Stomach (tissue), 8 donors: ENCODE measurements at regions not wholly inside any gene's neighbourhood (a gene's known extent, or its start where the extent isn't known, plus 50 kb on each side); places are given as distances from the start of the nearest gene placed in this dataset.
A peak's percentile ranks its signal among the peaks of the same experiment; 100 is the strongest.

Source experiments
- DNase-seq, 2 donors: peaks; one replicate each; pipeline versions ENCODE4 v3.0.0 to v3.0.0-alpha.2; 2013 to 2019
- H3K27ac ChIP-seq, 5 donors: fragments of 200-600 bp in 4 of 5; sonication (generic) in 4 of 5; one replicate each; pipeline ENCODE4 v1.5.1; 2013 to 2019; ENCODE audit warnings: mild to moderate bottlenecking in 1 of 5, moderate library complexity in 1 of 5
- H3K27me3 ChIP-seq, 3 donors: fragments of 200-600 bp; sonication (generic); one replicate each; pipeline ENCODE4 v1.5.1; 2017 to 2019; ENCODE audit warnings: mixed run types in 1 of 3
- H3K36me3 ChIP-seq, 4 donors: fragments of 200-600 bp; sonication (generic); 1 replicate in 3 of 4; 2 replicates in 1 of 4; pipeline ENCODE4 v1.5.1; 2016 to 2019
- H3K4me1 ChIP-seq, 4 donors: fragments of 200-600 bp; sonication (generic); one replicate each; pipeline ENCODE4 v1.5.1; 2016 to 2019
- H3K4me3 ChIP-seq, 4 donors: fragments of 200-600 bp; sonication (generic) in 3 of 4; one replicate each; pipeline ENCODE4 v1.5.1; 2016 to 2019; ENCODE audit warnings: mild to moderate bottlenecking in 1 of 4
- H3K9me3 ChIP-seq, 4 donors: fragments of 200-600 bp; sonication (generic); one replicate each; pipeline ENCODE4 v1.5.1; 2016 to 2019
- EP300 ChIP-seq: sonication (generic); formaldehyde crosslinking; IDR thresholded peaks from one replicate; pipeline ENCODE4 v1.6.1; 2017; ENCODE audit warnings: antibody characterized with exemption
- POLR2A ChIP-seq, 4 donors: fragments of 450-650 bp; IDR thresholded peaks; one replicate each; pipeline ENCODE4 v1.6.1; 2016; ENCODE audit warnings: antibody characterized with exemption in 4 of 4, control low read depth in 2 of 4, mild to moderate bottlenecking in 1 of 4, moderate library complexity in 1 of 4
- POLR2AphosphoS5 ChIP-seq, 3 donors: sonication (generic); formaldehyde crosslinking; IDR thresholded peaks; one replicate each; pipeline ENCODE4 v1.6.1; 2016; ENCODE audit warnings: antibody characterized with exemption in 3 of 3
- WGBS, 5 donors: extraction: QIAGEN DNeasy Blood & Tissue Kit in 3 of 5; methylation state at CpG; one replicate each; pipeline versions ENCODE4 v1.1.5 to v1.1.7; 2013 to 2018; 5-methylcytosine and 5-hydroxymethylcytosine counted together
- intact Hi-C: fragments of 100-400 bp; cut with DNase I; formaldehyde crosslinking; loops from one replicate; pipeline ENCODE4 v1.15.1; 2023; ENCODE audit warnings: low total_unique reads
- TF ChIP-seq, protein P1 (sequence below), 7 experiments: fragments of 450-650 bp in 4 of 7; fragments of 200-600 bp in 3 of 7; sonication (generic) in 3 of 7; IDR thresholded peaks; one replicate each; pipeline ENCODE4 v1.5.1; 2016 to 2019; ENCODE audit warnings: antibody characterized with exemption in 7 of 7, control low read depth in 2 of 7, mild to moderate bottlenecking in 1 of 7
- donor health status: healthy with polysubstance abuse.
- donor health status: Bipolar disorder and iron deficiency.
- donor health status: healthy.

DNA sequence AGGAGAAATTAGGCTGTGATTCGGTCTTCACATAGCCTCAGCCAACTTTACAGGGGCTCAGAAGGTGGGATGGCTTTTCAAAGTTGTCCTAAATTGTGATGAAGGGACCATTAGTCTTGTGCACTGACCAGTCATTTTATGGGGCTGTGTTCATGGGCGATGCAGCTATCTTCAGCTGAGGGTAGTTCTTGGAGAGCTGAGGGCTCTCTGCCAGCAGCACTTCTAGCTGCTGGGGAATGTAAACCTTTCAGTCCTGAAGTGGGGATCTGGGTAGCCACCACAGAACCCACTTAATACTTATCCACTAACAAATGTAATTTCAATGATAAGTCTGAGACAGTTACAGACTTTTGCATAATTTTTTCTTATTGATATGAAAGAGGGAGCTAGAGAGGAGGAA is 270.6 kb downstream of the AEBP2 start:
- 32 to 69% (median 45%) methylated on average over 2 of the region's 2 CpGs for WGBS, 5 donors

DNA sequence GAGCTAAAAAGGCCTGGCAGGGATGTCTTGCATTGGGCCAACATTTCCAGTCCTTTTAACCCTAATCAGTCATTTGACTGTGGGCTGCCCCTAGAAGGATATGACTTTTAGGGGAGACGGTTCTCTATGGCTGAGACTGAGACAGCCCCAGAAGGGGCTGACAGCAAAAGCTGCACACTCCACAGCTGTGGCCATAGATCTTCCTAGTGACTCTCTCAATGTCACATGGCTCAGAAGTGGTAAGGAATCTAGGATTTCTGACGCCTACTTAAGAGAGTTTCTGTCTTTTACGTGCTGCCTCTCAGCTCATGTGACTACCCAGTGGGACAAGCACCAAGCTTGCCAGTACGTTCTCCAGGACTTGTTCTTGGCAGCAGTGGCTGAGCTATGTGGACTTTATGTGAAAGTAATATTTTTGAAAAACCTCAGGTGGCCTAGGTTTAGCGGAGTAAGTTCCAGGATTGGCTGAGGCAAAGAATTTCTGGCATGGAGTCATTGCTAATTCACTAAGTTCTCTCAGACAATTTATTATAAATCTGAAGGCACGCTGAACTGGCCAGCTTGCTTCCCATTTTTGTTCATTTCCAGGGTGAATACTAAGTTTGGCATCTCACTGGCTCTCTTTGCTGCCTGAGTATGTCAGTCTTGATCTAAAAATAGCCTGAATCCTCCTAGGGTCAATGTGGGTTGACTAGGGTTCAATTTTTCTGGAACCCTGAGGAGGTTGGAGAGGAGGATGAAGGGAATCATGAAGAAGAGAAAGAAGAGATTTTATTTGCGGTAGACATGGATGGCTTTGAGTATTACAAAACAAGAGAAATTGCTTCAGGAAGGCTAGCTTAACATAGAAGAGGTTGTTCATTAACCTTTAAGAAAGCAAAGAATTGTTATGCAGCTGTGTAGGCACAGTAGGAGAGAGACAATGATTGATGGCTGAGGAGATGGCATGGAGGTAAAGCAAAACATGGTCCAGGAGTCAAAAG is 271.8 kb downstream of the AEBP2 start:
- no peak overlapping the region for H3K4me3 ChIP-seq
- H3K27ac ChIP-seq, result peak overlapping the region in 4 of 5 donors; percentile 46 to 84 (median 50)

More for the DNA sequence above, 270.6 kb downstream of the AEBP2 start:
- Histone ChIP-seq H3K4me3 (no peak overlapping the region), H3K4me1 (peaks cover 0 to 7% (median 2%) of the 10 kb centered on the region in 4 donors), H3K27ac (peak overlapping the region in 3 of 5 donors; percentile 32 to 84 (median 33)), H3K9me3 (peaks cover 0 to 34% (median 10%) of the 10 kb centered on the region in 4 donors), H3K36me3 (no peaks in the 10 kb centered on the region), H3K27me3 (no peaks in the 10 kb centered on the region)
- intact Hi-C loops, result no loop called here
- TF ChIP-seq, protein P1, sequence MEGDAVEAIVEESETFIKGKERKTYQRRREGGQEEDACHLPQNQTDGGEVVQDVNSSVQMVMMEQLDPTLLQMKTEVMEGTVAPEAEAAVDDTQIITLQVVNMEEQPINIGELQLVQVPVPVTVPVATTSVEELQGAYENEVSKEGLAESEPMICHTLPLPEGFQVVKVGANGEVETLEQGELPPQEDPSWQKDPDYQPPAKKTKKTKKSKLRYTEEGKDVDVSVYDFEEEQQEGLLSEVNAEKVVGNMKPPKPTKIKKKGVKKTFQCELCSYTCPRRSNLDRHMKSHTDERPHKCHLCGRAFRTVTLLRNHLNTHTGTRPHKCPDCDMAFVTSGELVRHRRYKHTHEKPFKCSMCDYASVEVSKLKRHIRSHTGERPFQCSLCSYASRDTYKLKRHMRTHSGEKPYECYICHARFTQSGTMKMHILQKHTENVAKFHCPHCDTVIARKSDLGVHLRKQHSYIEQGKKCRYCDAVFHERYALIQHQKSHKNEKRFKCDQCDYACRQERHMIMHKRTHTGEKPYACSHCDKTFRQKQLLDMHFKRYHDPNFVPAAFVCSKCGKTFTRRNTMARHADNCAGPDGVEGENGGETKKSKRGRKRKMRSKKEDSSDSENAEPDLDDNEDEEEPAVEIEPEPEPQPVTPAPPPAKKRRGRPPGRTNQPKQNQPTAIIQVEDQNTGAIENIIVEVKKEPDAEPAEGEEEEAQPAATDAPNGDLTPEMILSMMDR (IDR thresholded peaks at IDR 0.05), result no peak
- TF ChIP-seq POLR2A (IDR thresholded peaks at IDR 0.05) (no peak), POLR2AphosphoS5 (IDR thresholded peaks at IDR 0.05) (no peak), EP300 (no peak)
- DNase-seq, result peak in 1 of 2 donors; percentile 18

DNA sequence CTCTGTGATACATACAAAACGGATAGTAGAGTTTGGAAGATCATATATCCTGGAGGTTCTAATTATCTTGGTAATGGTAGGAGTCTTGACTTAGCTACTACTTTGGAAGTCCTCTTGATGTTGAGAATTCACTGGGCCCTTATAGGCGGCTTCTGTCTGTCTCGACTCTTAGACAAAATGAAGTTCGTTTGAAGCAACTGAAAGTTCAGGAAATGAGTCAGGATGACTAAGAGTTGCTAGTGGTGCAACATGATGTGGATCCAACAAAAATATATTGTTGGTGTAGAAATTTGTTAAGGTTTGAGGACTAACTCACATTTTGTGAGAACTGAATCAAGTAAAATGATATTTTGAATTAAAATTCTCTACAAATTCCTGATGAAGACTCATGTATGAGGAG is 272.7 kb downstream of the AEBP2 start:
- 51 to 83% (median 72%) methylated on average over 4 of the region's 4 CpGs for WGBS, 5 donors
- H3K9me3 ChIP-seq, result peaks cover 0 to 22% (median 3%) of the 10 kb centered on the region in 4 donors
- peak overlapping the region in 4 of 5 donors; percentile 46 to 84 (median 50) for H3K27ac ChIP-seq
- intact Hi-C loops, result no loop called here
- H3K4me1 ChIP-seq, result peaks cover 0 to 7% (median 2%) of the 10 kb centered on the region in 4 donors
- TF ChIP-seq, protein P1 (IDR thresholded peaks at IDR 0.05), result no peak
- no peak for TF ChIP-seq POLR2AphosphoS5 (IDR thresholded peaks at IDR 0.05)
- TF ChIP-seq POLR2A (IDR thresholded peaks at IDR 0.05), result no peak
- no peak for TF ChIP-seq EP300
- H3K4me3 ChIP-seq, result no peak overlapping the region
- H3K27me3 ChIP-seq, result no peaks in the 10 kb centered on the region
- no peak for DNase-seq
- H3K36me3 ChIP-seq, result no peaks in the 10 kb centered on the region

More for the DNA sequence above, 271.8 kb downstream of the AEBP2 start:
- Histone ChIP-seq H3K36me3 (no peaks in the 10 kb centered on the region), H3K9me3 (peaks cover 0 to 31% (median 8%) of the 10 kb centered on the region in 4 donors), H3K27me3 (no peaks in the 10 kb centered on the region), H3K4me1 (peaks cover 0 to 7% (median 2%) of the 10 kb centered on the region in 4 donors)
- WGBS, 5 donors, result 48 to 68% (median 57%) methylated on average over 7 of the region's 7 CpGs
- DNase-seq, result peak in 1 of 2 donors; percentile 63
- intact Hi-C loops, result no loop called here
- peak; percentile 36 for TF ChIP-seq EP300
- TF ChIP-seq POLR2A (IDR thresholded peaks at IDR 0.05), result no peak
- TF ChIP-seq, protein P1 (IDR thresholded peaks at IDR 0.05), result no peak
- peak in 2 of 3 donors; percentile 26 to 98 for TF ChIP-seq POLR2AphosphoS5 (IDR thresholded peaks at IDR 0.05)

DNA sequence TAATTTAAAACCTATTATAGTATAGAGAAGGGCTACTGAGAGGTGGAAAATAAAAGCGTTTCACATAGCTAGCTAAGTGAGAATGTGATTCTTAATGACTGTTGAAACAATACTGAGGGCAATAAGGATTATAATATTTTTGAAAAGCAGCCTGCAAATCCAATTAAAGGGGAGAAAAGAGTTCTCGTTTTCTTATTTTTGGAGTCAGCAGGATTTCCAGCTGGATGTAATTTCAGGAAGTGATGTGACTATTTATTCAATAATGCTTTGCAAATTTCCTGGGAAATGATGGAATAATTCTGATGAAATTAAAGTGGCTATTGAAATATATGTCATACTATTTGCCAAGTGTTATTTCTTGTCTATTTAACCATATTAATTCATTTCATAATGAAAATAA is 279.1 kb downstream of the AEBP2 start:
- TF ChIP-seq, protein P1 (IDR thresholded peaks at IDR 0.05), result no peak
- no peak for TF ChIP-seq POLR2AphosphoS5 (IDR thresholded peaks at IDR 0.05)
- intact Hi-C loops, result no loop called here
- no peak overlapping the region for H3K27ac ChIP-seq
- WGBS, 5 donors, result 67 to 85% (median 81%) methylated on average over 2 of the region's 2 CpGs
- no peaks in the 10 kb centered on the region for H3K4me1 ChIP-seq
- no peak overlapping the region for H3K4me3 ChIP-seq
- H3K27me3 ChIP-seq, result no peaks in the 10 kb centered on the region
- H3K36me3 ChIP-seq, result no peaks in the 10 kb centered on the region
- no peaks in the 10 kb centered on the region for H3K9me3 ChIP-seq
- DNase-seq, result no peak
